ENCODE measurements at regions not wholly inside any gene's neighbourhood (a gene's known extent, or its start where the extent isn't known, plus 50 kb on each side); places are given as distances from the start of the nearest gene placed in this dataset.
"Not testable (repeated sequence)": the region's sequence is repeated elsewhere in the genome, so short reads cannot be mapped to it uniquely, and the experiment has no call there.

DNA sequence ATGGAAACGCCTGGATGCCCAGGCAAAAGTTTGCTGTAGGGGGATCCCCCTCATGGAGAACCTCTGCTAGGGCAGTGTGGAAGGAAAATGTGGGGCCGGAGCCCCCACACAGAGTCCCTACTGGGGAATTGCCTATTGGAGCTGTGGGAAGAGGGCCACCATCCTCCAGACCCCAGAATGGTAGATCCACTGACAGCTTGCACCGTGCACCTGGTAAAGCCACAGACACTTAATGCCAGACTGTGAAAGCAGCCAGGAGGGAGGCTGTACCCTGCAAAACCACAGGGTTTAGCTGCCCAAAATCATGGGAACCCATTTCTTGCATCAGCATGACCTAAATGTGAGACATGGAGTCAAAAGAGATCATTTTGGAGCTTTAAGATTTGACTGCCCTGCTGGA lies 302.0 kb upstream of the ST8SIA4 start:
- not testable (repeated sequence) for DNase-seq (ENCODE audit: low read depth)

GRCh38 chr5:101180365-101180764 lies 277.3 kb upstream of the ST8SIA4 start:
- DNase-seq (ENCODE audit: low read depth), result not testable (repeated sequence)

DNA sequence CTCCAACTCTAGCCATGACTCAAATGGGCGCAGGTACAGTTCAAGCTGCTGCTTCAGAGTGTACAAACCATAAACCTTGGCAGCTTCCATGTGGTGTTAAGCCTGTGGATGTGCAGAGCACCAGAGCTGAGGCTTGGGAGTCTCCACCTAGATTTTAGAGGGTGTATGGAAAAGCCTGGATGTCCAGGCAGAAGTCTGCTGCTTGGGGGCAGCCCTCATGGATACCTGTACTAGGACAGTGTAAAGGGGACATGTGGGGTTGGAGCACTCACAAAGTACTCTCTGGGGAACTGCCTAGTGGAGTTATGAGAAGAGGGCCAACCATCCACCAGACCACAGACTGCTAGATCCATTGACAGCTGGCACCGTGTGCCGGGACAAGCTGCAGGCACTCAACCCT lies 273.5 kb upstream of the ST8SIA4 start:
- no peak for DNase-seq (ENCODE audit: low read depth)

DNA sequence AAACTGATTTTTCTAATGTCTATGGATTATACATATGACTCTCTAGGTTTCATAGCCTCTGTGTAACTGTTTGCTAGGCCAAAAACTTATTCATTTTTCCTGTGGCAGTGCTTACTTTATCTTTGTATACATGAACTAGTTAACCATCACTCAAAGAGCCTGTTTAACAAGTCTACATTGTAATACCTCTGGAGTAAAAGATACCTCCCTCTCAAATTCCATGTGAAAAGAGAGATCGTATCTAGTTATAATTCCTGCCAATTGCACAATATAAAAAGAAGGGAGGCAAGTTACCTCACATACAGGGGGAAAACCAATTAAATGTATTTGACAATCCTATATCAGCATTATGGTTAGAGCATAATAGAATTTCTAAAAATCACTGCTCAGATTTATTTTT lies 271.9 kb upstream of the ST8SIA4 start:
- no peak for DNase-seq (ENCODE audit: low read depth)

- DNase-seq (ENCODE audit: low read depth), result no peak
These were observed 260.0 kb upstream of the ST8SIA4 start for GRCh38 chr5:101163088-101163487.

DNA sequence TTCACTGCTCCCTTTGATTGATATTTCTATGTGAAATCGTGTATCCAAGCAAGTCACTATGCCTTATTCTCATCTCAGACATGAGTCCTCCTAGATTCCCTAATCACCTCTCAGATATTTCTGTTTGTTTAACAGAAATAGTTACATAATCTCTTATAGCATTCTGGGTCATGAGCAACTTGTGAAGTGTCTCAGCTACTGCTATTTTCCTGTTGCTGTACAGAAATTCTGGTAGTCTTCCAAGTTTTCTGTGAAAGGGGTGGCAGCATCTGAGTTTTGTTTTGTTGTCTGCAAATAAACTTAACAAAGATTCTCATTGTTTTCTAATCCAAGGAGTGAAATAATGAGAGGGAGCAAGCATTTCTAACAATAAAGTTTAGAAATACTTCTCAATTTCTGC lies 256.9 kb upstream of the ST8SIA4 start:
- no peak for DNase-seq (ENCODE audit: low read depth)

DNA sequence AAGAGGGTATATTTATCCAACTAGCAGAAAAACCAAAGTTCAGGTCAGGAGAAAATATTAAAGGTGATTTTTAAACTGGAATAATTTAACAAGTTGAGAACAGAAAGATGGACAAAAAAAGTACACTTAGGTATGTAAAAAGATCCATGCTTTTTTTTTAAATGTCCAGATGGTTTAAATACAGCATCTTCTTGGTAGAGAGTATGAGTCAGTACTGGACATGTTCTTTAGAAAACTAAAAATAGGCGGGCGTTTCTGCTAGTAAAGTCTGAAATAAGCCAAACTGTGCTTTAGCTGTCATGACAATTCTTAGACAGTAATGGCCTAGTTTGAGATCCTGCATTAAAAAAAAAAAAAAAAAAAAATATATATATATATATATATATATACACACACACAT lies 255.9 kb upstream of the ST8SIA4 start:
- no peak for DNase-seq (ENCODE audit: low read depth)

DNA sequence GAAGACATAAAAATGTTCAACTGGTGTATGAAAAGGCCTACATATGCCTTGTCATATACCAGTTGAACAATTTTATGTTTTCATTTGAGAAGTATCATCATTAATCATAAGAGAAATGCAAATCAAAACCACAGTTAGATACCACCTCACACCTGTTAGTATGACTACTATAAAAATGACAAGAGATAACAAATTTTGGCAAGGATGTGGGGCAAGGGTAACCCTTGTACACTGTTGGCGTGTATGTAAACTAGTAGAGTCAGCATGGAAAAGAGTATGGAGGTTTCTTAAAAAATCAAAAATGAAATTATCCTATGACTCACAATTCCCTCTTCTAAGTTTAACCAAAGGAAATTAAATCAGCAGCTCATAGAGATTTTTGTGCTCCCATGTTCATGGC lies 250.4 kb upstream of the ST8SIA4 start:
- DNase-seq (ENCODE audit: low read depth), result no peak

DNA sequence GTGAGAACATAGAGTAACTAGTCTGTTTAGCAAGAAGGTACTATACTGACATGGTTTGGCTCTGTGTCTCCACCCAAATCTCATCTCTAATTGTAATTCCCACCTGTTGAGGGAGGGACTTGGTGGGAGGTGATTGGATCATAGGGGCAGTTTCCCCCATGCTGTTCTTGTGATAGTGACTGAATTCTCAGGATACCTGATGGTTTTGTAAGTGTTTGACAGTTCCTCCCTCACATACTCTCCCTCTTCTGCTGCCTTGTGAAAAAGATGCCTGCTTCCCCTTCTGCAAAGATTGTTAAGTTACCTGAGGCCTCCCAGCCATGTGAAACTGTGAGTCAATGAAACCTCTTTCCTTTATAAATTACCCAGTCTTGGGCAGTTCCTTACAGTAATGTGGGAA lies 240.4 kb upstream of the ST8SIA4 start:
- DNase-seq (ENCODE audit: low read depth), result no peak

GRCh38 chr5:101142102-101142501 lies 239.0 kb upstream of the ST8SIA4 start:
- DNase-seq (ENCODE audit: low read depth), result no peak

DNA sequence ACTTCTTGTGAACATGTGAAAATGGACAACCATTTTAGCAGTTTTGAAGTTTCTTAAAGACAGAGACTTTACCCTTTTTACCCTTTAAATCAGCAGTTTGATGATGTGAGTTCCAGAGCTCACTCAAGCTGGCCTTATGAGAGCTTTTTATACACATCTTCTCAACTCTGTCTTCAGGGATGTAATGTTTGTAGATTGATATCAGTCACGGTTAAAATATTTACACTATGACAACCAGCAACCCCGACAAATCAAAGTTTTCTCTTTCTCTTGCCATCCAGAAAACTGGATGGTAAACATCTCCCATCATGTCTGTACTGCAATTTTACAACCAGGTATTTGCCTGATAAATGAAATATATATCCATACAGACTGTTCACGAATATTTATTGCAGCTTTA lies 233.4 kb upstream of the ST8SIA4 start:
- DNase-seq (ENCODE audit: low read depth), result no peak

DNA sequence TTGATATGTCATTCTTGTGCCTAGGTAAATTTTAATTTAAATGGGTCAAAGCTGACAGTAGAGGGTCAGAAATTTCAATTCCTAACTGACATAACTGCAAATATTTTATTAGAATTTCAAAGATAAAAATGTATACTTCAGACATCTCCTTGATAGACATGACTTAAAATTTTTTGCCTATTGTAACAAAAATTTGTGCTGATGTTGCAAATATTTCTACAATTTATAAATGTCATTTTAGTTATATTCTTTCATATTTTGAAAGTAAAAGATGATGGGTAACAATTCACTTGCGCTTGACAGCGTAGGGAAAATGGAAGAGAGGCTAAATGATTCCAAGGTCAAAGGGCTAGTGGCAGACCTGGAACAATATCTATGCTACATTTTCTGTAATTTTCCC lies 220.3 kb upstream of the ST8SIA4 start:
- no peak for DNase-seq (ENCODE audit: low read depth)

GRCh38 chr5:101112645-101113044 lies 209.6 kb upstream of the ST8SIA4 start:
- no peak for DNase-seq (ENCODE audit: low read depth)

- DNase-seq (ENCODE audit: low read depth), result no peak
These were observed 200.8 kb upstream of the ST8SIA4 start for GRCh38 chr5:101103874-101104273.

GRCh38 chr5:101102506-101102905 lies 199.4 kb upstream of the ST8SIA4 start:
- no peak for DNase-seq (ENCODE audit: low read depth)

- no peak for DNase-seq (ENCODE audit: low read depth)
These were observed 188.8 kb upstream of the ST8SIA4 start for GRCh38 chr5:101091902-101092301.

DNA sequence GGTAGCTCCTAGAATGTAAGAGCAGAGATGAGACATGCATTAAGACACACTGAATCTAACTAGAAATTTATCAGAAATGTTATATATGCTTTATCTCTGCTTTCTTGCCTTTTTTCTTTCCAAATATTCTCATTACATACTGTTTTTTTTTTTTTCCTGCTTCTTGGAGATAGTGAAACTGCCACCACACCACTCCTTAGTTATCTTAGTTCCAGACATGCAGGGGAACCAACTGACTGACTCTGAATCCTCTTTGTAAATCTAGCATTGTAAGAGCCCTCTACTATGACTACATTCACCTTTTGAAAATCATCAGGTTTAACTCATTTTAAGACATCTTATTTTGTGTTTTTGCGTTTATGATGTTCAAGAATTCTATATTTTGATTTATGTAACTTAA lies 181.3 kb upstream of the ST8SIA4 start:
- DNase-seq (ENCODE audit: low read depth), result no peak

- DNase-seq (ENCODE audit: low read depth), result no peak
These were observed 177.6 kb upstream of the ST8SIA4 start for GRCh38 chr5:101080462-101081240.

- DNase-seq (ENCODE audit: low read depth), result no peak
These were observed 165.2 kb upstream of the ST8SIA4 start for GRCh38 chr5:101068298-101068697.

DNA sequence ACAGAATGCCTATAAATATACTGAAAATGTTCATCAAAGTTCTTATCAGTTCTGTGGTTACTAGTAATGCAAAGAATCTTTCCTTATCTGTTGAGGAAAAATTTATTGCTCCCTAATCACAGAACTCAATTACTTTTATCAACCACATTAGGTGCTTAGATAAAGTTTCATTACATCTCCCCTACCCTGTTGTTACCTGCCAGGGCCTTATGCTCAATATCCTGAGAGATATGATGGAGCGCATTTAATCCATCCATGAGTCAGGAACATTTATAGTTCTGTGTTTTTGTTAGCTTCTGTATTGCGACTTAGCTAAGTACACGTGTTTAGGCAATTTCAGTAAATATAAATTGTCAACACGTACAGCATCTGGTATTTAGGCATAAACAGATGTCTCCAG lies 164.3 kb upstream of the ST8SIA4 start:
- DNase-seq (ENCODE audit: low read depth), result no peak

- DNase-seq (ENCODE audit: low read depth), result no peak
These were observed 159.8 kb upstream of the ST8SIA4 start for GRCh38 chr5:101062902-101063301.

DNA sequence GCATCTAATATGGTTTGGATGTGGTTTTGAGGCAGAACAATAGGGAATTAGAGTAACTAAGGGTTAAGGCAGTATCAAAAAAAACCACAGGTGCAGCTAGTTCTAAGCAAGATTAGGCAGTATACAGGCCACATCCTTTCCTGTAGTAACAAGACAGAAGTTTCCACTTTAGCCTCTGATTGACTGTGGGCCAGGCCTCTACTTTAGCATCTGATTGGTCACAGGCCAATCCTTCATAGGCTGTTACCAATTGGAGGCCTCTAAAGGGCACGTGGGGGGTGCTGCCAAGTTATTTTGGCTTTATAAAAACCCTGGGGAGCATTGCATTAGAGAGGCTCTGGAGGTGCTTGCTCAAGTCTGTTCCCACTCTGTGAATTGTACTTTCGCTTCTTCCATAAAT lies 144.1 kb upstream of the ST8SIA4 start:
- DNase-seq (ENCODE audit: low read depth), result no peak

DNA sequence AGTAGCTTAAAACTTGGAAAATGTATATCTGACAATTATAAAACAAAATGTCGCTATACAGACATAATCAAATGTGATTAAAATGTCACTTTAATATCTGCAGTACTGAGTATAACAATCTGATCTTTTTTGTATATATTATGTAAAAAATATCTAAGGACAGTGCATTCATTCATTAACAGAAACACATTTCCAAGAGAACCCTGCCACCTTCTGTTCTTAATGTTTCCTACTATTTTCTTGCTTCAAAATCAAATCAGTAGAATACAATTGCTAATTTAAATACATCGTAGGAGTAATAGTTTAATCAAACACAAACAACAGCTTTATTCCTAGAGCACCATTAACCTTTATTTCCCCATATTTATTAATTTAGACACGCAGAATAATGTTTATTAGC lies 142.6 kb upstream of the ST8SIA4 start:
- DNase-seq (ENCODE audit: low read depth), result no peak

DNA sequence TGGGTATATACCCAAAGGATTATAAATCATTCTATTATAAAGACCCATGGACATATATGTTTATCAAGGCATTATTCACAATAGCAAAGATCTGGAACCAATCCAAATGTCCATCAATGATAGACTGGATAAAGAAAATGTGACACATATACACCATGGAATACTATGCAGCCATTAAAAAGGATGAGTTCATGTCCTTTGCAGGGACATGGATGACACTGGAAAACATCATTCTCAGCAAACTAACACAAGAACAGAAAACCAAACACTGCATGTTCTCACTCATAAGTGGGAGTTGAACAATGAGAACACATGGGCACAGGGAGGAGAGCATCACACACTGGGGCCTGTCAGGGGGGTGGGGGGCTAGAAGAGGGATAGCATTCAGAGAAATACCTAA lies 136.9 kb upstream of the ST8SIA4 start:
- not testable (repeated sequence) for DNase-seq (ENCODE audit: low read depth)

Data from activated T-cell treated with anti-CD3 and anti-CD28 coated beads for 1 hour (primary cell).